GM12878 (cell line): ENCODE measurements at regions not wholly inside any gene's neighbourhood (a gene's known extent, or its start where the extent isn't known, plus 50 kb on each side); places are given as distances from the start of the nearest gene placed in this dataset.
A peak's percentile ranks its signal among the peaks of the same experiment; 100 is the strongest.
"Not testable (repeated sequence)": the region's sequence is repeated elsewhere in the genome, so short reads cannot be mapped to it uniquely, and the experiment has no call there.

Experiments
- ATAC-seq: fragments of 200-7000 bp; cut with Tn5 transposase; 3 replicates; pipeline ENCODE4 v1.9.1; 2020; ENCODE audit warnings: mild to moderate bottlenecking, moderate library complexity
- BruUV-seq: library from RNA; stranded (reverse); fragments of 400-500 nt; replicated peaks from 2 replicates; lab custom pipeline; 2021; lab: Mats Ljungman, UMichigan
- CTCF ChIA-PET: fragments of 300-600 bp; sonication (Branson Sonifier 250); formaldehyde crosslinking; extraction: SDS; loops from one replicate; lab custom pipeline; 2021; ENCODE audit warnings: inconsistent platforms; lab: Yijun Ruan, JAX
- POLR2A ChIA-PET: fragments of 350-600 bp; formaldehyde crosslinking; extraction: SDS; loops from one replicate; lab custom pipeline; 2021; ENCODE audit warnings: inconsistent platforms; lab: Charles Lee
- RAD21 ChIA-PET: fragments of 300-600 bp; sonication (Branson Sonifier 250); formaldehyde crosslinking; loops from one replicate; lab custom pipeline; 2023; ENCODE audit warnings: antibody characterized with exemption; ENCODE audit not compliant: unreplicated experiment; lab: Charles Lee
- SMC1A ChIA-PET: fragments of 300-600 bp; sonication (Branson Sonifier 250); formaldehyde crosslinking; loops from one replicate; lab custom pipeline; 2023; ENCODE audit not compliant: unreplicated experiment, uncharacterized antibody; lab: Charles Lee
- DNase-seq: peaks from one replicate; pipeline ENCODE4 v3.0.0-alpha.2; 2011; ENCODE audit warnings: low read depth, low spot score
- FAIRE-seq: peaks from 3 replicates; lab custom pipeline; 2011; peaks lifted over from hg19 to GRCh38; lab: Jason Lieb, UNC
- H2AFZ ChIP-seq: 2 replicates; pipeline ENCODE4 v1.6.0; 2011; ENCODE audit warnings: low read depth, low read length, control low read depth; ENCODE audit not compliant: control insufficient read depth
- H3K27ac ChIP-seq: 2 replicates; pipeline ENCODE4 v1.5.1; 2011; ENCODE audit warnings: control low read depth; ENCODE audit not compliant: control insufficient read depth, insufficient read depth
- H3K27me3 ChIP-seq, 2 experiments: replicated peaks in 1 of 2; 2 replicates each; pipeline versions ENCODE4 v1.6.0 to v1.6.1; 2011; ENCODE audit warnings: low read length in 1 of 2; ENCODE audit not compliant: control insufficient read depth in 2 of 2, insufficient read depth in 2 of 2
- H3K36me3 ChIP-seq, 2 experiments: 2 replicates each; pipeline ENCODE4 v1.5.1; 2011; ENCODE audit warnings: low read length in 1 of 2; ENCODE audit not compliant: control insufficient read depth in 2 of 2, insufficient read depth in 2 of 2
- H3K4me1 ChIP-seq: 2 replicates; pipeline ENCODE4 v1.6.1; 2011; ENCODE audit warnings: mild to moderate bottlenecking, low read length, moderate library complexity, mixed read lengths; ENCODE audit not compliant: control insufficient read depth, insufficient read depth
- H3K4me2 ChIP-seq: 2 replicates; pipeline ENCODE4 v1.6.0; 2011; ENCODE audit warnings: control low read depth; ENCODE audit not compliant: control insufficient read depth, insufficient read depth
- H3K4me3 ChIP-seq: fragments of 200-600 bp; sonication (generic); 2 replicates; pipeline ENCODE4 v1.5.1; 2016
- H3K79me2 ChIP-seq: 2 replicates; pipeline ENCODE4 v1.6.0; 2011; ENCODE audit warnings: low read length; ENCODE audit not compliant: control insufficient read depth, insufficient read depth
- H3K9ac ChIP-seq: 2 replicates; pipeline ENCODE4 v1.8.0; 2011; ENCODE audit warnings: low read length, control low read depth, mixed read lengths; ENCODE audit not compliant: control insufficient read depth, insufficient read depth
- H3K9me3 ChIP-seq: replicated peaks from 3 replicates; pipeline ENCODE4 v1.5.1; 2011; ENCODE audit warnings: mild to moderate bottlenecking, low read length; ENCODE audit not compliant: control insufficient read depth, insufficient read depth
- H4K20me1 ChIP-seq: 2 replicates; pipeline ENCODE4 v1.6.0; 2011; ENCODE audit not compliant: control insufficient read depth, insufficient read depth
- WGBS: methylation state at CpG from one replicate; pipeline ENCODE4 v1.1.6; 2016; ENCODE audit warnings: low lambda C conversion rate; ENCODE audit not compliant: insufficient replicate concordance, insufficient coverage; ENCODE audit errors: missing lambda C conversion rate; 5-methylcytosine and 5-hydroxymethylcytosine counted together
- in situ Hi-C: fragments of 300-500 bp; cut with MboI; formaldehyde crosslinking; loops from 9 replicates; pipeline ENCODE4 v1.14.3; 2018; ENCODE audit warnings: mixed read lengths
- intact Hi-C: fragments of 100-400 bp; cut with micrococcal nuclease; formaldehyde crosslinking; loops from one replicate; pipeline ENCODE4 v1.14.2; 2022; ENCODE audit not compliant: unreplicated experiment

GRCh38 chr9:66752324-66752923 is 148.1 kb upstream of the ZNF658 start:
- H3K9ac ChIP-seq, H3K36me3 ChIP-seq, ATAC-seq, H3K4me3 ChIP-seq, H3K79me2 ChIP-seq, POLR2A ChIA-PET, H2AFZ ChIP-seq, H4K20me1 ChIP-seq, H3K4me1 ChIP-seq, H3K9me3 ChIP-seq, H3K4me2 ChIP-seq, FAIRE-seq, in situ Hi-C loops, RAD21 ChIA-PET, intact Hi-C loops, H3K27ac ChIP-seq, BruUV-seq, H3K27me3 ChIP-seq, CTCF ChIA-PET, DNase-seq, SMC1A ChIA-PET: not testable (repeated sequence)
- WGBS = 57% methylated on average over 8 of the region's 15 CpGs

- RAD21 ChIA-PET, ATAC-seq, H3K4me3 ChIP-seq, H3K9me3 ChIP-seq, FAIRE-seq, H3K79me2 ChIP-seq, BruUV-seq, DNase-seq, in situ Hi-C loops, intact Hi-C loops, H3K36me3 ChIP-seq, CTCF ChIA-PET, H3K27me3 ChIP-seq, H2AFZ ChIP-seq, H4K20me1 ChIP-seq, H3K9ac ChIP-seq, H3K4me2 ChIP-seq, H3K27ac ChIP-seq, POLR2A ChIA-PET, SMC1A ChIA-PET, H3K4me1 ChIP-seq: not testable (repeated sequence)
- WGBS = 61% methylated on average over 3 of the region's 7 CpGs
These were observed 140.6 kb upstream of the ZNF658 start for GRCh38 chr9:66759825-66760492.

GRCh38 chr9:66764799-66765493 is 135.6 kb upstream of the ZNF658 start:
- CTCF ChIA-PET, POLR2A ChIA-PET, BruUV-seq: not testable (repeated sequence)

GRCh38 chr9:66765531-66765930 is 135.0 kb upstream of the ZNF658 start:
- H3K79me2 ChIP-seq, SMC1A ChIA-PET, H3K27ac ChIP-seq, FAIRE-seq, H3K4me3 ChIP-seq, in situ Hi-C loops, BruUV-seq, H3K36me3 ChIP-seq, CTCF ChIA-PET, H3K9ac ChIP-seq, ATAC-seq, H3K27me3 ChIP-seq, intact Hi-C loops, DNase-seq, H2AFZ ChIP-seq, H3K4me1 ChIP-seq, RAD21 ChIA-PET, H3K4me2 ChIP-seq, H4K20me1 ChIP-seq, POLR2A ChIA-PET, H3K9me3 ChIP-seq: not testable (repeated sequence)
- no CpG with 5 or more reads among the region's 2 CpGs for WGBS

More at GRCh38 chr9:66764799-66765493, 135.6 kb upstream of the ZNF658 start:
- WGBS = no CpG with 5 or more reads among the region's 3 CpGs
- H3K9me3 ChIP-seq, H3K27me3 ChIP-seq, RAD21 ChIA-PET, H3K79me2 ChIP-seq, H2AFZ ChIP-seq, FAIRE-seq, SMC1A ChIA-PET, intact Hi-C loops, H3K4me2 ChIP-seq, H3K4me1 ChIP-seq, H4K20me1 ChIP-seq, DNase-seq, H3K36me3 ChIP-seq, H3K27ac ChIP-seq, H3K4me3 ChIP-seq, in situ Hi-C loops, H3K9ac ChIP-seq: not testable (repeated sequence)
- peak; percentile 100 for ATAC-seq
